GM13977 (cell line): ENCODE measurements at regions not wholly inside any gene's neighbourhood (a gene's known extent, or its start where the extent isn't known, plus 50 kb on each side); places are given as distances from the start of the nearest gene placed in this dataset.

Experiments
- DNase-seq: peaks from one replicate; pipeline ENCODE4 v3.0.0; 2012; ENCODE audit warnings: low spot score
- CTCF ChIP-seq: IDR thresholded peaks from 2 replicates; pipeline ENCODE4 v1.5.1; 2012; ENCODE audit warnings: mild to moderate bottlenecking, control low read depth; ENCODE audit not compliant: insufficient read depth; ENCODE audit errors: extremely low read depth, missing control alignments
- in situ Hi-C: fragments of 300-500 bp; cut with MboI; formaldehyde crosslinking; loops from one replicate; pipeline ENCODE4 v1.12.0; 2022; ENCODE audit warnings: low sequenced_read_pairs, low pct_unique_long_range_greater_than_20kb, mixed read lengths, inconsistent platforms; ENCODE audit not compliant: unreplicated experiment

- in situ Hi-C loops, result no loop called here
- TF ChIP-seq CTCF, result no peak
- DNase-seq, result no peak
These were observed 411.7 kb upstream of the SLC24A2 start for GRCh38 chr9:20200581-20200980.

- TF ChIP-seq CTCF, result no peak
- in situ Hi-C loops, result no loop called here
- DNase-seq, result no peak
These were observed 410.3 kb upstream of the SLC24A2 start for GRCh38 chr9:20199111-20199510.

- DNase-seq, result no peak
- no peak for TF ChIP-seq CTCF
- in situ Hi-C loops, result no loop called here
These were observed 409.3 kb upstream of the SLC24A2 start for GRCh38 chr9:20197976-20198685.

GRCh38 chr9:20191228-20191840 is 402.5 kb upstream of the SLC24A2 start:
- in situ Hi-C loops, result no loop called here
- TF ChIP-seq CTCF, result no peak
- no peak for DNase-seq

DNA sequence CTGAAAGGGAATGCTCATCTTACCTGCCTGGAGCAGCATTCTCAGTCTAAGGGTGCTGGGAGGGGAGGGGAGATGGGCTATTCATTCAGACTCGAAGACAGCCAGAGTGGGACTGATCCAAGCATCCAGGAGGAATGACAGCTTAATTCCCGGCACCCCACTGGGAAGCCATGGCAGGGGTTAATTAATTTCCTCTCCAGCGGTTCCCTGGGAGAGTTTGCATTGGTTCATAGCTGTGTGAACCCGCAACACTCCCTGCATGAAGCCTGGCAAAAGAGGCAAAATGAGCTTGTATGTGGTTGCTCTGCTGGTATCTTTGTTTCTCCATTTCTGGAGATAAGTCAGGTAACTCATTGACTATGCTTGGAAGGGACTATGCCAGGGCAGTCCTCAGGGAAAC is 401.0 kb upstream of the SLC24A2 start:
- no peak for DNase-seq
- TF ChIP-seq CTCF, result no peak
- in situ Hi-C loops, result no loop called here

- in situ Hi-C loops, result no loop called here
- DNase-seq, result no peak
- no peak for TF ChIP-seq CTCF
These were observed 400.0 kb upstream of the SLC24A2 start for GRCh38 chr9:20188616-20189369.
